Breast epithelium (tissue), 4 donors: ENCODE measurements at regions not wholly inside any gene's neighbourhood (a gene's known extent, or its start where the extent isn't known, plus 50 kb on each side); places are given as distances from the start of the nearest gene placed in this dataset.

Experiments used
- DNase-seq, 2 donors: peaks; one replicate each; pipeline ENCODE4 v3.0.0-alpha.2; 2019; ENCODE audit warnings: low spot score in 2 of 2
- H3K27ac ChIP-seq, 2 donors: fragments of 200-600 bp; sonication (generic) in 1 of 2; one replicate each; pipeline ENCODE4 v1.5.1; 2016 to 2019; ENCODE audit warnings: mild to moderate bottlenecking in 1 of 2
- H3K27me3 ChIP-seq, 2 donors: fragments of 200-600 bp; sonication (generic) in 1 of 2; one replicate each; pipeline versions ENCODE4 v1.5.1 to v1.6.0; 2017 to 2019; ENCODE audit warnings: control low read depth in 1 of 2, mild to moderate bottlenecking in 1 of 2
- H3K36me3 ChIP-seq: fragments of 200-600 bp; one replicate; pipeline ENCODE4 v1.5.1; 2019
- H3K4me1 ChIP-seq, 2 donors: fragments of 200-600 bp; sonication (generic); one replicate each; pipeline ENCODE4 v1.5.1; 2016 to 2019; ENCODE audit warnings: control low read depth in 1 of 2
- H3K4me3 ChIP-seq, 3 donors: fragments of 200-600 bp; sonication (generic); 1 replicate in 2 of 3; 2 replicates in 1 of 3; pipeline ENCODE4 v1.5.1; 2016 to 2019; ENCODE audit warnings: mild to moderate bottlenecking in 3 of 3, moderate library complexity in 2 of 3
- H3K9me3 ChIP-seq, 2 donors: fragments of 200-600 bp; sonication (generic) in 1 of 2; one replicate each; pipeline ENCODE4 v1.5.1; 2016 to 2019; ENCODE audit warnings: control low read depth in 1 of 2
- CTCF ChIP-seq, 3 donors: fragments of 450-650 bp; IDR thresholded peaks; one replicate each; pipeline ENCODE4 v1.5.1; 2016 to 2017; ENCODE audit warnings: antibody characterized with exemption in 3 of 3, mild to moderate bottlenecking in 3 of 3, moderate library complexity in 3 of 3
- POLR2A ChIP-seq: fragments of 450-650 bp; IDR thresholded peaks from one replicate; pipeline ENCODE4 v1.6.1; 2016; ENCODE audit warnings: antibody characterized with exemption, mild to moderate bottlenecking, moderate library complexity
- POLR2AphosphoS5 ChIP-seq, 3 donors: sonication (generic); formaldehyde crosslinking; IDR thresholded peaks; one replicate each; pipeline ENCODE4 v1.6.1; 2017; ENCODE audit warnings: antibody characterized with exemption in 3 of 3
- intact Hi-C: fragments of 100-400 bp; cut with DNase I; formaldehyde crosslinking; loops from one replicate; pipeline ENCODE4 v1.15.1; 2023; ENCODE audit warnings: low total_unique reads

GRCh38 chrX:82292803-82293202, 1090.9 kb downstream of the SH3BGRL start:
- Histone ChIP-seq H3K4me3 (no peak overlapping the region), H3K27ac (no peak overlapping the region), H3K36me3 (no peaks in the 10 kb centered on the region), H3K27me3 (peaks cover 0 to 4% of the 10 kb centered on the region in 2 donors), H3K4me1 (no peaks in the 10 kb centered on the region), H3K9me3 (no peaks in the 10 kb centered on the region)
- no peak for DNase-seq
- intact Hi-C loops: no loop called here
- TF ChIP-seq POLR2AphosphoS5 (IDR thresholded peaks at IDR 0.05) (no peak), POLR2A (no peak), CTCF (IDR thresholded peaks at IDR 0.05) (no peak)

GRCh38 chrX:82320569-82320968, 1118.7 kb downstream of the SH3BGRL start:
- Histone ChIP-seq H3K36me3 (no peaks in the 10 kb centered on the region), H3K4me3 (no peak overlapping the region), H3K27me3 (no peaks in the 10 kb centered on the region), H3K27ac (no peak overlapping the region), H3K4me1 (no peaks in the 10 kb centered on the region), H3K9me3 (no peaks in the 10 kb centered on the region)
- TF ChIP-seq POLR2AphosphoS5 (IDR thresholded peaks at IDR 0.05) (no peak), CTCF (IDR thresholded peaks at IDR 0.05) (no peak), POLR2A (no peak)
- DNase-seq: no peak
- intact Hi-C loops: no loop called here

- intact Hi-C loops: no loop called here
- Histone ChIP-seq H3K4me1 (no peaks in the 10 kb centered on the region), H3K9me3 (no peaks in the 10 kb centered on the region), H3K27me3 (no peaks in the 10 kb centered on the region), H3K36me3 (no peaks in the 10 kb centered on the region), H3K4me3 (no peak overlapping the region), H3K27ac (no peak overlapping the region)
- no peak for DNase-seq
- TF ChIP-seq CTCF (IDR thresholded peaks at IDR 0.05) (no peak), POLR2AphosphoS5 (IDR thresholded peaks at IDR 0.05) (no peak), POLR2A (no peak)
Observed at GRCh38 chrX:82333575-82333974, 1131.7 kb downstream of the SH3BGRL start.

GRCh38 chrX:82335772-82336171, 1133.9 kb downstream of the SH3BGRL start:
- H3K4me3 ChIP-seq: no peak overlapping the region
- intact Hi-C loops: no loop called here
- no peaks in the 10 kb centered on the region for H3K36me3 ChIP-seq
- TF ChIP-seq POLR2A (no peak), POLR2AphosphoS5 (IDR thresholded peaks at IDR 0.05) (no peak), CTCF (IDR thresholded peaks at IDR 0.05) (no peak)
- H3K27me3 ChIP-seq: peaks cover 0 to 5% of the 10 kb centered on the region in 2 donors
- DNase-seq: no peak
- no peaks in the 10 kb centered on the region for H3K4me1 ChIP-seq
- H3K27ac ChIP-seq: no peak overlapping the region
- H3K9me3 ChIP-seq: no peaks in the 10 kb centered on the region

GRCh38 chrX:82342531-82342930, 1140.6 kb downstream of the SH3BGRL start:
- intact Hi-C loops: no loop called here
- Histone ChIP-seq H3K27ac (no peak overlapping the region), H3K36me3 (no peaks in the 10 kb centered on the region), H3K4me3 (no peak overlapping the region), H3K27me3 (peaks cover 0 to 9% of the 10 kb centered on the region in 2 donors), H3K4me1 (no peaks in the 10 kb centered on the region), H3K9me3 (no peaks in the 10 kb centered on the region)
- TF ChIP-seq CTCF (IDR thresholded peaks at IDR 0.05): no peak
- TF ChIP-seq POLR2AphosphoS5 (IDR thresholded peaks at IDR 0.05): no peak
- no peak for DNase-seq
